GM23338 (cell line): ENCODE measurements at regions not wholly inside any gene's neighbourhood (a gene's known extent, or its start where the extent isn't known, plus 50 kb on each side); places are given as distances from the start of the nearest gene placed in this dataset.

Experiments
- ATAC-seq: fragments of 200-7000 bp; cut with Tn5 transposase; 3 replicates; pipeline ENCODE4 v1.9.1; 2020
- DNase-seq: peaks from one replicate; pipeline ENCODE4 v3.0.0-alpha.2; 2015; ENCODE audit warnings: low spot score
- H2AFZ ChIP-seq: fragments of 200-600 bp; sonication (generic); 2 replicates; pipeline ENCODE4 v1.8.0; 2016; ENCODE audit warnings: antibody characterized with exemption, mild to moderate bottlenecking, moderate library complexity
- H3F3A ChIP-seq: fragments of 200-600 bp; sonication (generic); replicated peaks from 2 replicates; pipeline ENCODE4 v1.8.0; 2017; ENCODE audit warnings: antibody characterized with exemption, mixed run types, low read depth
- H3K27ac ChIP-seq: fragments of 200-600 bp; sonication (generic); 2 replicates; pipeline ENCODE4 v1.6.1; 2016; ENCODE audit warnings: low read depth
- H3K27me3 ChIP-seq: fragments of 200-600 bp; sonication (generic); 2 replicates; pipeline ENCODE4 v1.8.0; 2016; ENCODE audit warnings: mild to moderate bottlenecking, mixed run types, moderate library complexity; ENCODE audit not compliant: insufficient read depth
- H3K36me3 ChIP-seq: fragments of 200-600 bp; sonication (generic); 2 replicates; pipeline ENCODE4 v1.8.0; 2016; ENCODE audit warnings: mild to moderate bottlenecking; ENCODE audit not compliant: insufficient read depth
- H3K4me1 ChIP-seq: fragments of 200-600 bp; sonication (generic); 2 replicates; pipeline ENCODE4 v1.8.0; 2016; ENCODE audit warnings: mild to moderate bottlenecking, moderate library complexity; ENCODE audit not compliant: insufficient read depth
- H3K4me2 ChIP-seq: fragments of 200-600 bp; sonication (generic); 2 replicates; pipeline ENCODE4 v1.7.1; 2017; ENCODE audit warnings: mixed run types
- H3K4me3 ChIP-seq: fragments of 200-600 bp; sonication (generic); 2 replicates; pipeline ENCODE4 v1.6.1; 2016; ENCODE audit warnings: mixed run types
- H3K79me2 ChIP-seq: fragments of 200-600 bp; sonication (generic); replicated peaks from 2 replicates; pipeline ENCODE4 v1.8.0; 2017; ENCODE audit warnings: mild to moderate bottlenecking; ENCODE audit not compliant: insufficient read depth
- H3K9me2 ChIP-seq: fragments of 200-600 bp; sonication (generic); 2 replicates; pipeline ENCODE4 v1.8.0; 2017; ENCODE audit not compliant: insufficient read depth
- H4K20me1 ChIP-seq: fragments of 200-600 bp; sonication (generic); replicated peaks from 2 replicates; pipeline ENCODE4 v1.8.0; 2017; ENCODE audit warnings: mild to moderate bottlenecking; ENCODE audit not compliant: insufficient read depth
- H3K27ac Mint-ChIP-seq: 2 replicates; pipeline ENCODE4 v1.8.0; 2020; ENCODE audit warnings: inconsistent platforms, mild to moderate bottlenecking, moderate library complexity, mixed read lengths
- H3K27me3 Mint-ChIP-seq: 3 replicates; pipeline ENCODE4 v1.8.0; 2022; ENCODE audit warnings: low read depth, mild to moderate bottlenecking, moderate library complexity, mixed read lengths, inconsistent platforms; ENCODE audit not compliant: insufficient read depth, poor library complexity
- H3K36me3 Mint-ChIP-seq: 3 replicates; pipeline ENCODE4 v1.8.0; 2021; ENCODE audit warnings: low read depth, mild to moderate bottlenecking, inconsistent platforms, moderate library complexity, mixed read lengths
- H3K4me1 Mint-ChIP-seq: 3 replicates; pipeline ENCODE4 v1.8.0; 2020; ENCODE audit warnings: mild to moderate bottlenecking, inconsistent platforms, mixed read lengths
- H3K4me3 Mint-ChIP-seq: 3 replicates; pipeline ENCODE4 v1.8.0; 2021; ENCODE audit warnings: moderate library complexity, mild to moderate bottlenecking, inconsistent platforms, mixed read lengths
- H3K9me3 Mint-ChIP-seq: 3 replicates; pipeline ENCODE4 v1.8.0; 2020; ENCODE audit warnings: moderate library complexity, mild to moderate bottlenecking, inconsistent platforms, mixed read lengths
- ETS1 ChIP-seq: IDR thresholded peaks from 2 replicates; pipeline ENCODE4 v1.6.1; 2016; ENCODE audit warnings: antibody characterized with exemption
- JUNB ChIP-seq: IDR thresholded peaks from one replicate; pipeline ENCODE4 v1.6.1; 2016; ENCODE audit warnings: antibody characterized with exemption; ENCODE audit not compliant: unreplicated experiment
- REST ChIP-seq: IDR thresholded peaks from one replicate; pipeline ENCODE4 v1.6.1; 2018; ENCODE audit warnings: antibody characterized with exemption; ENCODE audit not compliant: unreplicated experiment
- STAT1 ChIP-seq: IDR thresholded peaks from one replicate; pipeline ENCODE4 v1.6.1; 2016; ENCODE audit warnings: antibody characterized with exemption; ENCODE audit not compliant: unreplicated experiment
- ZNF114 ChIP-seq: fragments of 250-450 bp; sonication (Bioruptor Pico); IDR thresholded peaks from 2 replicates; pipeline ENCODE4 v1.5.0; 2020; ENCODE audit warnings: mild to moderate bottlenecking, moderate library complexity

- H3K4me3 Mint-ChIP-seq, result no peak overlapping the region
- H4K20me1 ChIP-seq, result no peaks in the 10 kb centered on the region
These were observed 55.2 kb upstream of the OLFM1 start for GRCh38 chr9:135032041-135032835.

More at GRCh38 chr9:135032041-135032835, 55.2 kb upstream of the OLFM1 start:
- no peaks in the 10 kb centered on the region; the same call in none of the 3 replicates for H3K4me1 Mint-ChIP-seq
- H3K4me2 ChIP-seq, result no peak overlapping the region
- no peaks in the 10 kb centered on the region for H3K4me1 ChIP-seq
- no peaks in the 10 kb centered on the region for H3K36me3 ChIP-seq
- peaks cover 8% of the 10 kb centered on the region for H3K27me3 Mint-ChIP-seq
- H3K27ac ChIP-seq, result no peak overlapping the region
- H3K9me2 ChIP-seq, result no peaks in the 10 kb centered on the region
- ATAC-seq (no peak), DNase-seq (no peak)
- no peaks in the 10 kb centered on the region for H3K9me3 Mint-ChIP-seq
- H3K4me3 ChIP-seq, result no peak overlapping the region
- TF ChIP-seq REST, result no peak
- TF ChIP-seq STAT1, result no peak
- no peak for TF ChIP-seq ZNF114 (CRISPR knock-in tag)
- TF ChIP-seq JUNB, result no peak
- TF ChIP-seq ETS1, result no peak
- H3K27me3 ChIP-seq, result no peaks in the 10 kb centered on the region
- no peaks in the 10 kb centered on the region for H3F3A ChIP-seq
- H2AFZ ChIP-seq, result no peak overlapping the region
- no peaks in the 10 kb centered on the region for H3K79me2 ChIP-seq
- H3K27ac Mint-ChIP-seq, result no peak overlapping the region
- H3K36me3 Mint-ChIP-seq, result no peaks in the 10 kb centered on the region
